K562 (cell line): ENCODE measurements at regions not wholly inside any gene's neighbourhood (a gene's known extent, or its start where the extent isn't known, plus 50 kb on each side); places are given as distances from the start of the nearest gene placed in this dataset.

Experiments
- BRD9 ChIP-seq: fragments of 450-650 bp; IDR thresholded peaks from 2 replicates; pipeline ENCODE4 v1.6.1; 2018; ENCODE audit warnings: low read depth; ENCODE audit not compliant: partially characterized antibody
- SMARCC2 ChIP-seq: fragments of 450-650 bp; IDR thresholded peaks from 2 replicates; pipeline ENCODE4 v1.6.1; 2017; ENCODE audit warnings: antibody characterized with exemption, moderate library complexity, mild to moderate bottlenecking, low read depth
- ZNF184 ChIP-seq: sonication (generic); formaldehyde crosslinking; IDR thresholded peaks from 2 replicates; pipeline ENCODE4 v1.5.0; 2020; ENCODE audit warnings: missing genetic modification reagents
- TF ChIP-seq, protein P1 (sequence below): sonication (generic); formaldehyde crosslinking; IDR thresholded peaks from 2 replicates; pipeline ENCODE4 v1.8.1; 2023; ENCODE audit warnings: missing genetic modification reagents, mild to moderate bottlenecking, borderline replicate concordance
- TF ChIP-seq, protein P2 (sequence below), 2 experiments: fragments of 450-650 bp in 1 of 2; sonication (generic) in 1 of 2; formaldehyde crosslinking in 1 of 2; IDR thresholded peaks in 1 of 2; conservative IDR thresholded peaks in 1 of 2; 2 replicates each; pipeline versions ENCODE4 v1.6.1 to v1.8.1; 2016 to 2023; ENCODE audit warnings: mild to moderate bottlenecking in 2 of 2, moderate library complexity in 2 of 2, inconsistent platforms in 1 of 2, missing genetic modification reagents in 1 of 2
- TF ChIP-seq, protein P3 (sequence below): IDR thresholded peaks from 2 replicates; pipeline ENCODE4 v1.6.1; 2014; ENCODE audit warnings: antibody characterized with exemption
- TF ChIP-seq, protein P4 (sequence below): fragments of 450-650 bp; formaldehyde crosslinking; IDR thresholded peaks from 2 replicates; pipeline ENCODE4 v1.4.0; 2020; ENCODE audit warnings: mild to moderate bottlenecking, moderate library complexity

DNA sequence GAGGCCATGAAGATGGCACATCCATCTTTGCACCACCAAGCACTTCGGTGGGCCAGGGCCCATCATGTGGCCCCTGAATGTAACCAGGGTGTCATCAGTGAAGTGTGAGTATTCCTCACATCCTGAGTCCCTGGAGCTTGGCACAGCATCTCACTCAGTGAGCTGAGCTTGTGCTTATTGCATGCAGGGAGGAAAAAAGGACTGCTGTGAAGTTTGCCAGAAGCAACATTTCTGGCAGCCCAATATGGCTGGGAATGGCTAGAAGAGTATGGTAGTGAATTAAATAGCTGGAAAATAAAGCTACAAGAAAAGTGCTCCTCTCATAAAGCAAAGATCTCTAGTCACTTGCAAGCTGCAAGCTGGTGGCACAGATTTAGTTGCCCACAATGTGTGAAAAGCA, 109.3 kb downstream of the TNFSF18 start (continued):
- TF ChIP-seq, protein P1, sequence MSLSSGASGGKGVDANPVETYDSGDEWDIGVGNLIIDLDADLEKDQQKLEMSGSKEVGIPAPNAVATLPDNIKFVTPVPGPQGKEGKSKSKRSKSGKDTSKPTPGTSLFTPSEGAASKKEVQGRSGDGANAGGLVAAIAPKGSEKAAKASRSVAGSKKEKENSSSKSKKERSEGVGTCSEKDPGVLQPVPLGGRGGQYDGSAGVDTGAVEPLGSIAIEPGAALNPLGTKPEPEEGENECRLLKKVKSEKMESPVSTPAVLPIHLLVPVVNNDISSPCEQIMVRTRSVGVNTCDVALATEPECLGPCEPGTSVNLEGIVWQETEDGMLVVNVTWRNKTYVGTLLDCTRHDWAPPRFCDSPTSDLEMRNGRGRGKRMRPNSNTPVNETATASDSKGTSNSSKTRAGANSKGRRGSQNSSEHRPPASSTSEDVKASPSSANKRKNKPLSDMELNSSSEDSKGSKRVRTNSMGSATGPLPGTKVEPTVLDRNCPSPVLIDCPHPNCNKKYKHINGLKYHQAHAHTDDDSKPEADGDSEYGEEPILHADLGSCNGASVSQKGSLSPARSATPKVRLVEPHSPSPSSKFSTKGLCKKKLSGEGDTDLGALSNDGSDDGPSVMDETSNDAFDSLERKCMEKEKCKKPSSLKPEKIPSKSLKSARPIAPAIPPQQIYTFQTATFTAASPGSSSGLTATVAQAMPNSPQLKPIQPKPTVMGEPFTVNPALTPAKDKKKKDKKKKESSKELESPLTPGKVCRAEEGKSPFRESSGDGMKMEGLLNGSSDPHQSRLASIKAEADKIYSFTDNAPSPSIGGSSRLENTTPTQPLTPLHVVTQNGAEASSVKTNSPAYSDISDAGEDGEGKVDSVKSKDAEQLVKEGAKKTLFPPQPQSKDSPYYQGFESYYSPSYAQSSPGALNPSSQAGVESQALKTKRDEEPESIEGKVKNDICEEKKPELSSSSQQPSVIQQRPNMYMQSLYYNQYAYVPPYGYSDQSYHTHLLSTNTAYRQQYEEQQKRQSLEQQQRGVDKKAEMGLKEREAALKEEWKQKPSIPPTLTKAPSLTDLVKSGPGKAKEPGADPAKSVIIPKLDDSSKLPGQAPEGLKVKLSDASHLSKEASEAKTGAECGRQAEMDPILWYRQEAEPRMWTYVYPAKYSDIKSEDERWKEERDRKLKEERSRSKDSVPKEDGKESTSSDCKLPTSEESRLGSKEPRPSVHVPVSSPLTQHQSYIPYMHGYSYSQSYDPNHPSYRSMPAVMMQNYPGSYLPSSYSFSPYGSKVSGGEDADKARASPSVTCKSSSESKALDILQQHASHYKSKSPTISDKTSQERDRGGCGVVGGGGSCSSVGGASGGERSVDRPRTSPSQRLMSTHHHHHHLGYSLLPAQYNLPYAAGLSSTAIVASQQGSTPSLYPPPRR (CRISPR knock-in tag): no peak
- no peak for TF ChIP-seq BRD9
- TF ChIP-seq, protein P2, sequence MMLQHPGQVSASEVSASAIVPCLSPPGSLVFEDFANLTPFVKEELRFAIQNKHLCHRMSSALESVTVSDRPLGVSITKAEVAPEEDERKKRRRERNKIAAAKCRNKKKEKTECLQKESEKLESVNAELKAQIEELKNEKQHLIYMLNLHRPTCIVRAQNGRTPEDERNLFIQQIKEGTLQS (IDR thresholded peaks at IDR 0.05): no peak
- TF ChIP-seq, protein P2 (CRISPR knock-in tag; conservative IDR thresholded peaks at IDR 0.05): no peak
- TF ChIP-seq, protein P3, sequence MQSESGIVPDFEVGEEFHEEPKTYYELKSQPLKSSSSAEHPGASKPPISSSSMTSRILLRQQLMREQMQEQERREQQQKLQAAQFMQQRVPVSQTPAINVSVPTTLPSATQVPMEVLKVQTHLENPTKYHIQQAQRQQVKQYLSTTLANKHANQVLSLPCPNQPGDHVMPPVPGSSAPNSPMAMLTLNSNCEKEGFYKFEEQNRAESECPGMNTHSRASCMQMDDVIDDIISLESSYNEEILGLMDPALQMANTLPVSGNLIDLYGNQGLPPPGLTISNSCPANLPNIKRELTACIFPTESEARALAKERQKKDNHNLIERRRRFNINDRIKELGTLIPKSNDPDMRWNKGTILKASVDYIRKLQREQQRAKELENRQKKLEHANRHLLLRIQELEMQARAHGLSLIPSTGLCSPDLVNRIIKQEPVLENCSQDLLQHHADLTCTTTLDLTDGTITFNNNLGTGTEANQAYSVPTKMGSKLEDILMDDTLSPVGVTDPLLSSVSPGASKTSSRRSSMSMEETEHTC: no peak
- no peak for TF ChIP-seq ZNF184 (CRISPR knock-in tag)
- TF ChIP-seq SMARCC2: no peak
- TF ChIP-seq, protein P4, sequence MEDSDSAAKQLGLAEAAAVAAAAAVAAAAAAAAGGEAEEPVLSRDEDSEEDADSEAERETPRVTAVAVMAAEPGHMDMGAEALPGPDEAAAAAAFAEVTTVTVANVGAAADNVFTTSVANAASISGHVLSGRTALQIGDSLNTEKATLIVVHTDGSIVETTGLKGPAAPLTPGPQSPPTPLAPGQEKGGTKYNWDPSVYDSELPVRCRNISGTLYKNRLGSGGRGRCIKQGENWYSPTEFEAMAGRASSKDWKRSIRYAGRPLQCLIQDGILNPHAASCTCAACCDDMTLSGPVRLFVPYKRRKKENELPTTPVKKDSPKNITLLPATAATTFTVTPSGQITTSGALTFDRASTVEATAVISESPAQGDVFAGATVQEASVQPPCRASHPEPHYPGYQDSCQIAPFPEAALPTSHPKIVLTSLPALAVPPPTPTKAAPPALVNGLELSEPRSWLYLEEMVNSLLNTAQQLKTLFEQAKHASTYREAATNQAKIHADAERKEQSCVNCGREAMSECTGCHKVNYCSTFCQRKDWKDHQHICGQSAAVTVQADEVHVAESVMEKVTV (CRISPR knock-in tag): no peak
